ENCODE measurements at regions not wholly inside any gene's neighbourhood (a gene's known extent, or its start where the extent isn't known, plus 50 kb on each side); places are given as distances from the start of the nearest gene placed in this dataset.

- TF ChIP-seq ZNF274 (IDR thresholded peaks at IDR 0.05; ENCODE audit: low read depth, low read length) (no peak), SUZ12 (IDR thresholded peaks at IDR 0.05; ENCODE audit: extremely low read depth, insufficient read depth, insufficient read length) (no peak), YY1 (IDR thresholded peaks at IDR 0.05; ENCODE audit: insufficient read depth, insufficient read length) (no peak)
These were observed 220.7 kb downstream of the CMPK2 start for GRCh38 chr2:6645004-6645403.

All from NT2/D1 (cell line).